Heart left ventricle (tissue), 13 donors: ENCODE measurements at regions not wholly inside any gene's neighbourhood (a gene's known extent, or its start where the extent isn't known, plus 50 kb on each side); places are given as distances from the start of the nearest gene placed in this dataset.

ENCODE experiments used
- CTCF ChIP-seq, 12 donors: fragments of 200-600 bp; sonication (generic) in 4 of 12; IDR thresholded peaks; one replicate each; pipeline versions ENCODE4 v1.5.0 to v1.8.0; 2018 to 2022; ENCODE audit warnings: antibody characterized with exemption in 12 of 12, mild to moderate bottlenecking in 5 of 12
- POLR2A ChIP-seq, 2 donors: fragments of 450-650 bp; IDR thresholded peaks; one replicate each; pipeline ENCODE4 v1.6.1; 2017; ENCODE audit warnings: antibody characterized with exemption in 2 of 2, mild to moderate bottlenecking in 2 of 2, moderate library complexity in 2 of 2
- donor health status: ischemic (EF 13 %, LVEDD 7.1; RV severe dilation, severe dysfunction).
- donor health status: DM: no; HTN: yes; CAD: no.
- donor health status: DM: no; HTN: no; CAD: no.
- donor health status: ischemic (EF 25% LVEDD 6.9; RV normal size, moderate dysfunction).
- donor health status: ischemic (EF 25% LVEDD 5.7; RV mildly dilated, moderate dysfunction).
- donor health status: ischemic (EF 35%, LVEDD 5.7; RV mildly dilated, moderate dysfunction).
- donor health status: nonischemic (EF 11% LVEDD 7.7; RV severe dilation, severe dysfunction).
- donor health status: DM: yes; HTN: yes; CAD: no.
- donor health status: PGD.
- donor health status: ischemic (EF 29% LVEDD 5.4; RV normal size, mild dysfunction).
- donor health status: nonischemic (EF 23%, LVEDD 6.1; RV moderate dilation, normal function).

GRCh38 chr6:9116026-9116425 lies 680.7 kb upstream of the SLC35B3 start:
- no peak for TF ChIP-seq CTCF (IDR thresholded peaks at IDR 0.05)
- TF ChIP-seq POLR2A (IDR thresholded peaks at IDR 0.05), result no peak
